Mesendoderm (in vitro differentiated cells): ENCODE measurements at regions not wholly inside any gene's neighbourhood (a gene's known extent, or its start where the extent isn't known, plus 50 kb on each side); places are given as distances from the start of the nearest gene placed in this dataset.
"Not testable (repeated sequence)": the region's sequence is repeated elsewhere in the genome, so short reads cannot be mapped to it uniquely, and the experiment has no call there.

Source experiments
- DNase-seq: peaks from one replicate; pipeline ENCODE4 v3.0.0; 2013
- H2AK5ac ChIP-seq: 2 replicates; pipeline ENCODE4 v1.6.1; 2013; ENCODE audit warnings: low read length, inconsistent platforms
- H2BK120ac ChIP-seq: 2 replicates; pipeline ENCODE4 v1.6.1; 2013; ENCODE audit warnings: low read depth, mild to moderate bottlenecking, low read length, moderate library complexity, mixed read lengths
- H2BK15ac ChIP-seq: replicated peaks from 2 replicates; pipeline ENCODE4 v1.6.1; 2013; ENCODE audit warnings: low read depth, mild to moderate bottlenecking, moderate library complexity
- H2BK5ac ChIP-seq: 2 replicates; pipeline ENCODE4 v1.6.1; 2013; ENCODE audit warnings: low read length, inconsistent platforms
- H3K18ac ChIP-seq: 2 replicates; pipeline ENCODE4 v1.6.1; 2013; ENCODE audit warnings: mild to moderate bottlenecking, low read length, mixed read lengths
- H3K23ac ChIP-seq: one replicate; pipeline ENCODE4 v1.6.1; 2013; ENCODE audit warnings: low read length
- H3K27ac ChIP-seq: 2 replicates; pipeline ENCODE4 v1.5.1; 2013; ENCODE audit warnings: low read depth, mild to moderate bottlenecking, inconsistent platforms, low read length, moderate library complexity
- H3K27me3 ChIP-seq: 2 replicates; pipeline ENCODE4 v1.6.1; 2013; ENCODE audit warnings: low read length, control low read depth, mild to moderate bottlenecking, inconsistent platforms; ENCODE audit not compliant: insufficient read depth, poor library complexity
- H3K36me3 ChIP-seq: 2 replicates; pipeline ENCODE4 v1.6.1; 2013; ENCODE audit warnings: low read length, inconsistent platforms; ENCODE audit not compliant: control insufficient read depth, insufficient read depth
- H3K4ac ChIP-seq: one replicate; pipeline ENCODE4 v1.6.1; 2013; ENCODE audit warnings: low read depth, mild to moderate bottlenecking, low read length, moderate library complexity
- H3K4me1 ChIP-seq: 2 replicates; pipeline ENCODE4 v1.6.1; 2013; ENCODE audit warnings: low read depth, low read length, inconsistent platforms; ENCODE audit not compliant: control insufficient read depth
- H3K4me2 ChIP-seq: 2 replicates; pipeline ENCODE4 v1.6.1; 2013; ENCODE audit warnings: low read length
- H3K4me3 ChIP-seq: 2 replicates; pipeline ENCODE4 v1.5.1; 2013; ENCODE audit warnings: mild to moderate bottlenecking, low read length
- H3K56ac ChIP-seq: one replicate; pipeline ENCODE4 v1.6.1; 2013; ENCODE audit warnings: low read length
- H3K79me1 ChIP-seq: 2 replicates; pipeline ENCODE4 v1.6.1; 2013; ENCODE audit warnings: low read length, inconsistent platforms
- H3K79me2 ChIP-seq: 2 replicates; pipeline ENCODE4 v1.6.1; 2013; ENCODE audit warnings: mild to moderate bottlenecking, low read length; ENCODE audit not compliant: control insufficient read depth, insufficient read depth
- H3K9ac ChIP-seq: 2 replicates; pipeline ENCODE4 v1.6.1; 2013; ENCODE audit warnings: low read length, inconsistent platforms
- H4K5ac ChIP-seq: one replicate; pipeline ENCODE4 v1.6.1; 2013; ENCODE audit warnings: low read length
- H4K8ac ChIP-seq: one replicate; pipeline ENCODE4 v1.6.1; 2013; ENCODE audit warnings: low read depth, mild to moderate bottlenecking, control low read depth, low read length, moderate library complexity
- WGBS: extraction: QIAGEN DNeasy Blood & Tissue Kit; methylation state at CpG from one replicate; pipeline ENCODE4 v1.1.7; 2013; ENCODE audit warnings: low lambda C conversion rate, missing lambda C conversion rate; ENCODE audit not compliant: insufficient coverage; ENCODE audit errors: extremely low coverage; 5-methylcytosine and 5-hydroxymethylcytosine counted together

GRCh38 chr2:228372212-228372611, 190.7 kb upstream of the SPHKAP start:
- Histone ChIP-seq H3K56ac (no peak overlapping the region), H3K4ac (no peak overlapping the region), H4K8ac (no peak overlapping the region), H3K27ac (no peak overlapping the region), H2BK5ac (no peak overlapping the region), H2BK120ac (no peak overlapping the region), H3K4me3 (no peak overlapping the region), H2AK5ac (no peak overlapping the region), H3K4me1 (no peaks in the 10 kb centered on the region), H2BK15ac (no peak overlapping the region), H3K36me3 (no peaks in the 10 kb centered on the region), H4K5ac (no peak overlapping the region), H3K27me3 (no peaks in the 10 kb centered on the region), H3K9ac (no peak overlapping the region), H3K4me2 (no peak overlapping the region), H3K79me1 (no peaks in the 10 kb centered on the region), H3K18ac (no peak overlapping the region), H3K79me2 (no peaks in the 10 kb centered on the region), H3K23ac (no peak overlapping the region)
- no peak for DNase-seq
- WGBS, result no CpG with 5 or more reads among the region's 2 CpGs

- Histone ChIP-seq H3K4me3 (no peak overlapping the region), H3K79me2 (no peaks in the 10 kb centered on the region), H3K27me3 (no peaks in the 10 kb centered on the region), H2BK15ac (no peak overlapping the region), H3K4ac (no peak overlapping the region), H3K27ac (no peak overlapping the region), H4K8ac (no peak overlapping the region), H2BK5ac (no peak overlapping the region), H3K23ac (no peak overlapping the region), H2BK120ac (no peak overlapping the region), H2AK5ac (no peak overlapping the region), H3K18ac (no peak overlapping the region), H4K5ac (no peak overlapping the region), H3K56ac (no peak overlapping the region), H3K9ac (no peak overlapping the region), H3K36me3 (no peaks in the 10 kb centered on the region), H3K79me1 (no peaks in the 10 kb centered on the region), H3K4me1 (no peaks in the 10 kb centered on the region), H3K4me2 (no peak overlapping the region)
- no CpG with 5 or more reads among the region's 5 CpGs for WGBS
- no peak for DNase-seq
Observed at GRCh38 chr2:228369400-228370031, 188.0 kb upstream of the SPHKAP start.

DNA sequence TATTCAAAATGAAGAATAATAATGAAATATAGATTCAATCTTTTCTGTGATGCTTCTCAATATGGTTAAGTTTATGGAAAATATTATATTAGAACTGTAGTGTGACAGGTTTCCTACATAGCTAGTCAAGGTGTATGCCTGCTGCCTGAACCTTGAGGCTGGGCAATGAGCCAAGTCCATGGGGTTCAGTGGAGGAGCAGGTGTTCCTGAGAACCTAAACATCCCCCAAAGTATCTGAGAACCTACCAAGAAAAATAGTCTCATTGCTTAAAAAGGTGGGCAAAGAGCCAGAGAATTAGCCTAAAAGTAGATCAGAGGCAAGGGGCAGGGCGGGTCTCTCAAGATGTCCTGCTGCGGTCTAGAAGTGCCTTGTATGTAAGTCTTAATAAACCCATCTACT, 185.9 kb upstream of the SPHKAP start:
- Histone ChIP-seq H3K9ac (no peak overlapping the region), H3K4ac (no peak overlapping the region), H3K56ac (no peak overlapping the region), H2BK5ac (no peak overlapping the region), H3K18ac (no peak overlapping the region), H2AK5ac (no peak overlapping the region), H4K5ac (no peak overlapping the region), H3K27me3 (no peaks in the 10 kb centered on the region), H3K4me1 (no peaks in the 10 kb centered on the region), H3K79me2 (no peaks in the 10 kb centered on the region), H3K79me1 (no peaks in the 10 kb centered on the region), H3K36me3 (no peaks in the 10 kb centered on the region), H3K27ac (no peak overlapping the region), H2BK15ac (no peak overlapping the region), H3K23ac (no peak overlapping the region), H3K4me3 (no peak overlapping the region), H2BK120ac (no peak overlapping the region), H3K4me2 (no peak overlapping the region), H4K8ac (no peak overlapping the region)
- no CpG with 5 or more reads among the region's 2 CpGs for WGBS
- DNase-seq, result no peak

DNA sequence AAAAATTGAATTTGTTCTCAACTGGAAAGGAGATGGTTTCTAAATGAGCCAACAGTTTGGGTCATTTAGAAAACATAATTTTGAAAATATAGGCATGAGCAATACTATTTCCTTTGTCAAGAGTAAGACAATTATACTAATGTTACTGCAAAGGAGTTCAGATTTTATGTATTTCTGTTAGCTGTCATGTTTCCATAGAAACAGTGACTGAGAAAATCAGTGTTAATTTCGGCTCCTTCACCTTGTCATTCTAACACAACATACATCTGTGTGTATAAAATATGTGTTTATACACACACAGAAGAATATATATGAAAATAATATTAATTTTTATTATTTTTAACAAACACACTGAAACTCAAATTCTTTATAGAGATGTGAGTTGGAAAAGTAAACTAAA, 178.0 kb upstream of the SPHKAP start:
- H3K27ac ChIP-seq, result no peak overlapping the region
- no peaks in the 10 kb centered on the region for H3K79me2 ChIP-seq
- H3K27me3 ChIP-seq, result no peaks in the 10 kb centered on the region
- no peaks in the 10 kb centered on the region for H3K4me1 ChIP-seq
- H2BK15ac ChIP-seq, result no peak overlapping the region
- H3K4me2 ChIP-seq, result no peak overlapping the region
- no peak overlapping the region for H3K56ac ChIP-seq
- no peak overlapping the region for H3K18ac ChIP-seq
- H3K4ac ChIP-seq, result no peak overlapping the region
- no peak overlapping the region for H2AK5ac ChIP-seq
- no peak overlapping the region for H2BK5ac ChIP-seq
- no peak overlapping the region for H3K4me3 ChIP-seq
- no peaks in the 10 kb centered on the region for H3K79me1 ChIP-seq
- no peak overlapping the region for H3K9ac ChIP-seq
- H2BK120ac ChIP-seq, result no peak overlapping the region
- no peak overlapping the region for H3K23ac ChIP-seq
- H4K5ac ChIP-seq, result no peak overlapping the region
- no peak overlapping the region for H4K8ac ChIP-seq
- no peak for DNase-seq
- WGBS, result no CpG with 5 or more reads among the region's 1 CpG
- no peaks in the 10 kb centered on the region for H3K36me3 ChIP-seq

- Histone ChIP-seq H3K4me2 (no peak overlapping the region), H3K23ac (no peak overlapping the region), H3K18ac (no peak overlapping the region), H2BK120ac (no peak overlapping the region), H3K4me1 (no peaks in the 10 kb centered on the region), H4K5ac (no peak overlapping the region), H3K27me3 (no peaks in the 10 kb centered on the region), H3K9ac (no peak overlapping the region), H3K36me3 (no peaks in the 10 kb centered on the region), H3K27ac (no peak overlapping the region), H2AK5ac (no peak overlapping the region), H3K4ac (no peak overlapping the region), H3K79me2 (no peaks in the 10 kb centered on the region), H3K4me3 (no peak overlapping the region), H3K79me1 (no peaks in the 10 kb centered on the region), H3K56ac (no peak overlapping the region), H4K8ac (no peak overlapping the region), H2BK15ac (no peak overlapping the region), H2BK5ac (no peak overlapping the region)
- WGBS, result no CpG with 5 or more reads among the region's 2 CpGs
- DNase-seq, result peak; percentile 18
Observed at GRCh38 chr2:228355897-228356296, 174.4 kb upstream of the SPHKAP start.

- not testable (repeated sequence) for H3K23ac ChIP-seq, H3K56ac ChIP-seq, H3K4me2 ChIP-seq, H2BK5ac ChIP-seq, H3K27me3 ChIP-seq, DNase-seq, H4K8ac ChIP-seq, H3K79me2 ChIP-seq, H3K4ac ChIP-seq, H3K9ac ChIP-seq, H3K27ac ChIP-seq, H2BK15ac ChIP-seq, H4K5ac ChIP-seq, H2BK120ac ChIP-seq, H3K4me1 ChIP-seq, H3K79me1 ChIP-seq, H3K18ac ChIP-seq, H3K36me3 ChIP-seq, H2AK5ac ChIP-seq, H3K4me3 ChIP-seq
- WGBS, result no CpG with 5 or more reads among the region's 12 CpGs
Observed at GRCh38 chr2:228352980-228353379, 171.5 kb upstream of the SPHKAP start.
